Spleen (tissue), 11 donors: ENCODE measurements at regions not wholly inside any gene's neighbourhood (a gene's known extent, or its start where the extent isn't known, plus 50 kb on each side); places are given as distances from the start of the nearest gene placed in this dataset.

Experiments used
- DNase-seq: peaks from one replicate; pipeline ENCODE4 v3.0.0-alpha.2; 2020
- H3K27ac ChIP-seq, 8 donors: fragments of 200-600 bp; sonication (generic) in 7 of 8; 1 replicate in 4 of 8; 2 replicates in 4 of 8; pipeline versions ENCODE4 v1.5.0 to v1.8.0; 2016 to 2021; ENCODE audit warnings: inconsistent platforms in 4 of 8, mild to moderate bottlenecking in 4 of 8, moderate library complexity in 1 of 8
- H3K27me3 ChIP-seq, 7 donors: fragments of 200-600 bp; sonication (generic) in 6 of 7; replicated peaks in 1 of 7; 1 replicate in 4 of 7; 2 replicates in 3 of 7; pipeline versions ENCODE4 v1.5.0 to v1.8.0; 2016 to 2021; ENCODE audit warnings: inconsistent platforms in 3 of 7, mild to moderate bottlenecking in 1 of 7
- H3K36me3 ChIP-seq, 6 donors: fragments of 200-600 bp; sonication (generic) in 5 of 6; 1 replicate in 4 of 6; 2 replicates in 2 of 6; pipeline versions ENCODE4 v1.5.0 to v1.8.0; 2016 to 2021; ENCODE audit warnings: inconsistent platforms in 2 of 6
- H3K4me1 ChIP-seq, 6 donors: fragments of 200-600 bp; sonication (generic) in 5 of 6; 1 replicate in 3 of 6; 2 replicates in 3 of 6; pipeline versions ENCODE4 v1.5.0 to v1.8.0; 2016 to 2021; ENCODE audit warnings: inconsistent platforms in 3 of 6
- H3K4me3 ChIP-seq, 8 donors: fragments of 200-600 bp; sonication (generic) in 7 of 8; 1 replicate in 4 of 8; 2 replicates in 4 of 8; pipeline versions ENCODE4 v1.5.0 to v1.8.0; 2016 to 2021; ENCODE audit warnings: inconsistent platforms in 4 of 8, mild to moderate bottlenecking in 4 of 8, moderate library complexity in 2 of 8
- H3K9me3 ChIP-seq, 8 donors: fragments of 200-600 bp; sonication (generic) in 7 of 8; 1 replicate in 4 of 8; 2 replicates in 4 of 8; pipeline versions ENCODE4 v1.5.0 to v1.8.0; 2016 to 2021; ENCODE audit warnings: inconsistent platforms in 4 of 8
- CTCF ChIP-seq, 11 experiments: fragments of 200-600 bp in 7 of 11; fragments of 450-650 bp in 4 of 11; sonication (generic) in 4 of 11; IDR thresholded peaks in 8 of 11; conservative IDR thresholded peaks in 3 of 11; 1 replicate in 7 of 11; 2 replicates in 4 of 11; pipeline versions ENCODE4 v1.4.0 to v1.8.0; 2016 to 2021; ENCODE audit warnings: antibody characterized with exemption in 11 of 11, inconsistent platforms in 4 of 11, mild to moderate bottlenecking in 1 of 11
- POLR2A ChIP-seq, 3 donors: fragments of 450-650 bp; IDR thresholded peaks; one replicate each; pipeline ENCODE4 v1.5.1; 2017; ENCODE audit warnings: antibody characterized with exemption in 3 of 3, mild to moderate bottlenecking in 1 of 3
- POLR2AphosphoS5 ChIP-seq, 3 donors: sonication (generic); formaldehyde crosslinking; IDR thresholded peaks; one replicate each; pipeline ENCODE4 v1.5.1; 2017; ENCODE audit warnings: antibody characterized with exemption in 3 of 3
- WGBS, 5 donors: extraction: QIAGEN DNeasy Blood & Tissue Kit in 3 of 5; methylation state at CpG; one replicate each; pipeline versions ENCODE4 v1.1.5 to v1.1.7; 2013 to 2018; 5-methylcytosine and 5-hydroxymethylcytosine counted together
- intact Hi-C: fragments of 100-400 bp; cut with DNase I; formaldehyde crosslinking; loops from one replicate; pipeline ENCODE4 v1.15.0; 2023; ENCODE audit warnings: low total_unique reads
- donor health status: healthy with polysubstance abuse.
- donor health status: DM: no; HTN: no; CAD: no; lungs with moderate emphysema.
- donor health status: DM: no; HTN: no; CAD: no.
- donor health status: Bipolar disorder and iron deficiency.
- donor health status: healthy.
- donor health status: DM: no; HTN: no; CAD: no.
- donor health status: DM: yes; HTN: yes; CAD: no.

- Histone ChIP-seq H3K27ac (no peak overlapping the region), H3K4me3 (no peak overlapping the region), H3K36me3 (no peaks in the 10 kb centered on the region), H3K27me3 (peaks cover 0 to 24% (median 0%) of the 10 kb centered on the region in 7 donors), H3K9me3 (no peaks in the 10 kb centered on the region), H3K4me1 (no peaks in the 10 kb centered on the region)
- 77 to 85% (median 79%) methylated on average over 35 to 37 of the region's 37 CpGs for WGBS, 5 donors
- no peak for TF ChIP-seq CTCF (IDR thresholded peaks at IDR 0.05 in 8 of 11, conservative IDR thresholded peaks at IDR 0.05 in 3 of 11)
- no peak for TF ChIP-seq POLR2A (IDR thresholded peaks at IDR 0.05)
- no peak for TF ChIP-seq POLR2AphosphoS5 (IDR thresholded peaks at IDR 0.05)
- intact Hi-C loops: no loop called here
- DNase-seq: no peak
Observed at GRCh38 chr2:236793023-236794011, 223.7 kb downstream of the ACKR3 start.

GRCh38 chr2:236794176-236794957, 224.7 kb downstream of the ACKR3 start:
- no peak overlapping the region for H3K4me3 ChIP-seq
- H3K4me1 ChIP-seq: no peaks in the 10 kb centered on the region
- WGBS, 5 donors: 70 to 86% (median 75%) methylated on average over 14 of the region's 14 CpGs
- no peaks in the 10 kb centered on the region for H3K9me3 ChIP-seq
- no peak overlapping the region for H3K27ac ChIP-seq
- no peak for DNase-seq
- H3K27me3 ChIP-seq: peaks cover 0 to 24% (median 0%) of the 10 kb centered on the region in 7 donors
- no peaks in the 10 kb centered on the region for H3K36me3 ChIP-seq
- intact Hi-C loops: no loop called here
- TF ChIP-seq POLR2AphosphoS5 (IDR thresholded peaks at IDR 0.05) (no peak), POLR2A (IDR thresholded peaks at IDR 0.05) (no peak), CTCF (IDR thresholded peaks at IDR 0.05 in 8 of 11, conservative IDR thresholded peaks at IDR 0.05 in 3 of 11) (no peak)

GRCh38 chr2:236795169-236795860, 225.7 kb downstream of the ACKR3 start:
- TF ChIP-seq POLR2A (IDR thresholded peaks at IDR 0.05): no peak
- no peak for TF ChIP-seq CTCF (IDR thresholded peaks at IDR 0.05 in 8 of 11, conservative IDR thresholded peaks at IDR 0.05 in 3 of 11)
- no peak for TF ChIP-seq POLR2AphosphoS5 (IDR thresholded peaks at IDR 0.05)
- Histone ChIP-seq H3K9me3 (no peaks in the 10 kb centered on the region), H3K36me3 (no peaks in the 10 kb centered on the region), H3K27ac (no peak overlapping the region), H3K4me1 (no peaks in the 10 kb centered on the region), H3K27me3 (peaks cover 0 to 19% (median 0%) of the 10 kb centered on the region in 7 donors), H3K4me3 (no peak overlapping the region)
- WGBS, 5 donors: 87 to 95% (median 91%) methylated on average over 11 of the region's 11 CpGs
- intact Hi-C loops: no loop called here
- DNase-seq: no peak
